ENCODE measurements at regions not wholly inside any gene's neighbourhood (a gene's known extent, or its start where the extent isn't known, plus 50 kb on each side); places are given as distances from the start of the nearest gene placed in this dataset.
"Not testable (repeated sequence)": the region's sequence is repeated elsewhere in the genome, so short reads cannot be mapped to it uniquely, and the experiment has no call there.

DNA sequence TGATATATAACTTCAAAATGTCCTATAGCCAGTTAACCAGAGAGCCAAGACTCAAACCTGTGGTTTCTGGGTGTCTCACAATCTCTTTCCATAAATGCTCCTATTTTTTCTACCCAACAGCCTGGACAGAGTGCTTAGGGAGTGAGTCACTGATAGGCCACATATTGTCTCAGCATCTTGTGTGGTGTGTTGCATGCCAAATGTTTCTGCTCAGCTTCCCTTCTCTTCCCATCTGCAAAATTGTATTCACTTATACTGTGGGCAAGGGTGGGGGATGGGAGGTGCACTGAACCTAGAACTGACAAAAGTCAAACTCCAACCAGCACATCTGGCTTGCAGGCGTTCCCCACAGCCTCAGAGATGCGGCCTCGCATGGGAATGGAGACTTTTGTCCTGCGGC lies 123.3 kb downstream of the KCNA5 start:
- DNase-seq: no peak

DNA sequence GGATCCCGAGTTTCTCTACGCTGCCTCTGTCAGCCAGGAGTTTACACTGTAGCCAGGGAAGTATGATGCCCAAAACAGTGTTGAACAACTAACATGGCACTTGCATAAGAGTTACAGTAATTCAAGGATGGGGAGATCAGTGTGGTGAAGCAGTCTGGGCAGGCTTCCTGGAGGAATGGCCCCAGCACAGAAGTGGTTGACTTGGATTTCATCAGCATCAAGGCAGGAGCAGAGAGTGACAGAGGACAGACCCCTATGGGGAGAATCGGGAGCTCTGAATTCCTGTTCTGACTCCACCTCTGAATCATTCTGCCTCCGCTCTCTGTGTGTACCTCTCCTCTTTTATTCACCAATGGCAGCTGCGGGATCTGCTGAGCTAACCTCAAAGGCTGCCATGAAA lies 124.5 kb downstream of the KCNA5 start:
- no peak for DNase-seq

DNA sequence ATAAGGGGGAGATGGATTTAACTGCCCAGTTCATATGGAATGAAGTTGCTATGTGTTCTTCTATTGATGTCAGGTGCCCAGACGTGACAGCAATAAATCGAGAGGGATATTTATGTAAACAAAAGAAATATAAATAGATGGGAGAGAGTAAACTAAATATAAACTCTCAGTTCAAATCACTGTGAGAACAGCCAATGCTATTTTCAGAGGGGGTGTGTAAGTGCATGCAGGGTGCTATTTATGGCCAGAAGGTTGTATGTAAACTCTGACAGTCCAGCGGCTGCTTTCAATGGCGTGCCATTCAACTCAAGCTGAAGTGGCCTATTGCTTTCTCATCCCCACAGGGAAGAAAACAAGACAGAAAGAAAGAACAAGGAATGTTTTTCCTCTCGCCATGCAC lies 127.2 kb downstream of the KCNA5 start:
- no peak for DNase-seq

DNA sequence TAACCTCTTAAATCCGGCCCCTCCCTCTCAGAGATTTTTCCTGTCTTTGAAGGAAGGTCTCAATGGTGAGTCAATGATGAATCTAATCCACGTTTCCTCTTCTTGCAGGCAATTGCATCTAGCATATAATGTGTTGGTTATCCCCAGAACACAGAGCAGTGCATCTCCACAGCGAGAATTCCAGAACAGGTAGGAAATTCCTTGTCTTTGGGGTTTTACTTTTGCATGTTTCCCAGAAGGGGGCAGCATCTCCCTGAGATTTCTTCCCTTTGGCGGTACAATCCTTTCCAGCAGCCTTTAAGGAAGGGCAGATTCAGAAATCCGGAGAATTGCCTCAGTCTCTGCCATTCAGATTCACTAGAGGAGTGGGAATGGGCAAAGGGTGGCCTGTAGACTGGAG lies 128.0 kb downstream of the KCNA5 start:
- no peak for DNase-seq

DNA sequence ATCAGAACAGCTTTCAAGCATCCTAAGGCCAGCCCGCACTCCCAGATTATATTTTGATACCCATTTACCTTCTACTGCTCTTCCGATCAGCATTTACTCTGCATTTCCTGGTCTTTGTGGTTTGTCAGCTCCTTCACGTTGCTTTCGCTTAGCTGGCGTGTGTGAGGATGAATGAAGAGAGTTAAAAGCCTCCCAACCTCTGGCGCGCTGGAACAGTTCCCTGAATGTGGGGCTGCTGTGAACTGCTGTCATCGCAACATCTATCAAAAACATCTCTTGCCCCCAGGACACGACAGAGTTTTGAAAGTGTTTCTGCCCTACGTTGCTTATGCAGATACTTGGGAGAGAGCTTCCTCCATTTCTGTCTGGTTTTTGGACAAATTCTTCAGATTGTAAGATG lies 129.2 kb downstream of the KCNA5 start:
- no peak for DNase-seq

DNA sequence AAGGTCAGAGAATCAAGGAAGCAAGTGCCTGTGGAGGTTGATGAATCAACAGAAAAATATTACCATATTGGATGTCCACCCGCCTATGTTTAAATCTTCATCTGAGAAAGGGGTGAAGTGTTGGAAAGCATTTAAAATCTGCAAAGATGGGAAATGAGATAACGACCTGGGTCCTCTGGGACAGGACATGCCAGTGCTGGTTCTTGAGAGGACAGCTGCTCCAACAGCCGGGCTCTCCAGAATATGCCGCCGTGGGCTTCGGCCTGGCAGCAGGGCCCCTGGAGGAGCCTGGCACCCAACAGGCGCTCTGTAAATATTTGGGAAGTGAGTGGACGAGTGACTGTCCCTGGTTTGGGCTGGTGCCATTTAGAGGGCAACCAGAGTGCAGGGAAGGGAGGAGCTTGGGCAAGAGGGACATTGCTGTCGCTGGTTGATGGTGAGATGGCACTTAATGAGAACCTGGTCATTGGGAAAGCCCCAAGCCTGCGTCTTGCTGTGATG lies 129.9 kb downstream of the KCNA5 start:
- DNase-seq: no peak

DNA sequence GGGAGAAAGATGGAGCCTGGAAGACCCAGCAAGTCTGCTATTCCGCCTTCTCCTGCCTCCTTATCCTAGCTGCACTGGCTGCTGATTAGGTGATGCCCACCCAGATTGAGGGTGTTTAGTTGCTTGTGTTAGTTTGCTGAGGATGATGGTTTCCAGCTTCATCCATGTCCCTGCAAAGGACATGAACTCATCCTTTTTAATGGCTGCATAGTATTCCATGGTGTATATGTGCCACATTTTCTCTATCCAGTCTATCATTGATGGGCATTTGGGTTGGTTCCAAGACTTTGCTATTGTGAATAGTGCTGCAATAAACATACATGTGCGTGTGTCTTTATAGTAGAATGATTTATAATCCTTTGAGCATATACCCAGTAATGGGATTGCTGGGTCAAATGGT lies 131.7 kb downstream of the KCNA5 start:
- DNase-seq: not testable (repeated sequence)

DNA sequence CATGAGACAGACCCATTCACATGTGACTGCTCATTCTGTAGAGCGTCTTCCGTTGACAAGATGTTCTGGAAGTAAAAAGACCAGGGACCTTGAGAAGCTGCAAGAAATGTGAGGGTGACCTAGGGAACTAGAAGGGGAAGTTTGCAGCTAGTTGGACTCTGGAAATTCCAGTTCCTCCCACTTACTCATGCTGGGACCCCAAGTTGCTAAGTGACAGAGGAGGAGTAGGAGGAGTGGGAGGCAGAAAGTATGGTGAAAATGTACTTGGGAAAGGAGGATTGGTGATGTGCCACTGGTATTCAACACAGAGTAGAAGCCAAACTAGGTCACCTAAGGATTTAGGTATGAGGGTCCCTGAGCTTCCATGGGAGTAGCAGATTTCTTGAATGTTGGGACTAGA lies 132.4 kb downstream of the KCNA5 start:
- DNase-seq: no peak

DNA sequence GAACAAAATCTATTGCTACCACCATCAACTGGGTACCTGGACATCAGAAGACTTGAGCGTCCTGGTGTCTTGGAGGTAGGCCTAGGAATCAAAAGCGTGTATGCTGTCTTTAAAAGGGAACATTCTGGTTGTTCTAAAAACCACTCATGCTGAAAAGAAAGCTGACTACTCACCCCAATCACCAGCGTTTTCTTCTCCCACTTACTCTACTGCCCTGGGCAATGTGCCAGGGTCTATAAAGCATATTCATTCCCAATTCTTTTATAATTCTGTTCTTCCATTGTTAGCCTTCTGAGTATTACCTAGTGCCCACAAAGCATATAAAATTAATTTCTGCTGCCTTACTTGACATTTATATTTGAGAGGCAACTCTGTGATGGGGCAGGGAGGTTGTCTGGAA lies 133.4 kb downstream of the KCNA5 start:
- no peak for DNase-seq

DNA sequence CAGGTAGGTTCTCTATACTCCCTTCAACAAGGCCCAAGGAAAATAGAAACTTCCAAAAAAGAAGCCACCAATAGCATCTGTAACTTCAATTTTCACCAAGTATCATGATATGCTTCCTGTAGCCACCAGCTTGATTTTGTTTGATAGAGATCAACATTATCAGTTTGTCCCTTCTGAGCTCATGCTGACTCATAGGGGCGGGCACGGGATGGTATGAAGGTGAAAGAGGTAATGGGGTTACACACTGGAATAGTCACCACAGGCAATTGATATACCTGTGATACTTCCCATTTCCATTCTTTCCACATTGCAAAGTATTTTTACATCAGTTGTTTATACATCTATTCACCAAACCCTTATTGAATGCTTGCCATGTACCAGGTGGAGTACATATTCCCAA lies 134.1 kb downstream of the KCNA5 start:
- DNase-seq: no peak

DNA sequence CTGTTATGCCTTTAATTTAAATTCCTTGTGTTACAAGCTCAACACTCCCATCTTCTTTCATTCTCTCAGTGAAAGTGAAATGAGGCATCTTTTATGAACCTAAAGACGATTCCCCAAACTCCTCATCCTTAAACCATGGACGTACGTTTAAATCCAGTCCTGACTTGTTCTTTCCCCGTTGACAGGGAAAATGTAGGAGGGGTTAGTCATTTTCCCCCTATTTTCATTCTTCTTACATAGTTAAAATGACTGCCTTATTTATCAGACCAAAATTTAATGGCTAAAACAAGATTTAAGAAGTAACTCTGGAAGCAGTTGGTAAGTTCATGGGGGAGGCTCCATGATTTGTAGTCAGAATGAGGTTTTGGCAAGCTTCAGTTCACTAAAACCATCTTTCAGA lies 134.9 kb downstream of the KCNA5 start:
- no peak for DNase-seq

DNA sequence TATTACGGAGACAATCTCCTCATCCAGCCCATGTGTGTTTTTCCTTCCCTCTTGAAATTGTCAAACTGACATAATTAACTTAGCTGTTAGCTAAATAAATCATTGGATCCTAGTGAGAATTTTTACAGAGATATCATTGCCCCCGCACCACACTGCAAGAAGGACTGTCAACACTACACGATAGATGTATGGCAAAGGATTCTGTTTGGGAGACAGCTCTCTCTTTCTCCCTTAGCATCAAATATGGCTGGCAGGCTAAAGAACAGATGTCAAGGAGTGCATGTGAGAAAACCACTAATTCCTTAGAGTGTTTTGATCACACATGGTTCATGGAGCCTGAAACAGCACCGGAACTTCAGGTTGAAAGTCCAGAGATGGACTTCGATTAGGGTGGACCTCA lies 136.8 kb downstream of the KCNA5 start:
- DNase-seq: no peak

DNA sequence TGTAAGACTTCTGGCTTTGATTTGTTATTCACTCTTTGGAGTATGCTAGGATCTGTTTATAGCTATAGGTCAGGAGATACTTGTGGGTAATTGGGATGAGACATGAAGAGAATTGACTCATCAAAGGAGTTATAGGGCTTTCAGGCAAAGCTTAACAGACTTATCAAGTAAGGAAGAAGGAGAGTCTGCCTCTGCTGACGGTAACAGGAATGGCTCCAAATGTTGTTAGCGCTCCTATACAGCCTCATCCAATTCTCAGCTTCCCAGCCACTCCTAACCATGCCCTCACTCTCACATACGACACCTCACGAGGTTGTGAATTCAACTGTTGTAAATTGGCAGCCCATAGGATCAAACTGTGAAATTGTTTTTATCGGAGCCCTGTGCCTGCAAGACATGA lies 140.5 kb downstream of the KCNA5 start:
- DNase-seq: no peak

DNA sequence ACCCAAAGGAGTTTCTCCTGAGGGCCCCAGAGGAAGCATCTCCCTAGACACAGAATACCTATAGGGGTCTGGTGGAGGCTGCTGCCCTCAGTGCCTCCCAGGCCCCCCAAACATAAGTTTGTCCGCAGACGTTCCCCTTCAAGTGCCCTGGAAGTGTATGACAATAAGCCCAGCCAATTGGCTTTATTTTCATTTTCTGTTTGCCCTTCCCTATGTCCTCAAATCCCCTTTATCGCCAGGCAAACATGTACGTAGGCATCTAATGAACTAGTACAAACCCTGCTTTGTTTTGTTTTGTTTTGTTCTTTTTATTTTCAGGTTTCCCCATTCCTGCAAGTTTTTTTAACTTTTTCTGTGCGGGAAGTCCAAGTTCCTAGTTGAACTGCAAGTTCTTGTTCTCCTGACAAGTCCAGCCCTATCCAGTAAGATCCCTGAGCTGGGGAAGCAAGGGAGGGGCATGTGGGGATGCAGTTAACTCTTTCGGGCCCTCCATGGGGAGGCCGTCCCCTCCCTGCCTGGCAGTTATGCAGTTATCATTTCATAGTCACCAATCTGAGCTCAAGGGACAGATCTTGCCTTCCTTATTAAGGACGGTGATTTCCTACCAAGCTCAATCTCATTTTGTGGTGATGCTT lies 141.9 kb downstream of the KCNA5 start:
- no peak for DNase-seq

DNA sequence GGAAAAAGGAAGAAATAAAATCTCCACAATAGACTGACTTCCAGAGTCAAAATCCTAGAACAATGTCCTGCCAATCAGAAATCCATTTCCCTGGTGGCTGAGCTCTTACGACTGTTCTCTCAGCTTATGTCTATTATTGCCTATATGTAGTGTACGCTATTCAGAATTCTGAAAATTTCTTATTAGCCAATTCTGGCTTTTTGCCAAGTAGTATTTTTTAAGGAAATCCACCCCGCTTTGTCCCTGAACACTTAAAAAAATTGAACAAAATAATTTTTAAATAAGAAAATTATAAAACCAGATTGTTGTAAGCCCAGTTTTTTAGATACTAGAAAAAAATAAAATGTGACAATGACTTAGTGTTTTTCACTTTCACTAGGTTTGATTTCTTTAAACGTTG lies 143.0 kb downstream of the KCNA5 start:
- DNase-seq: no peak

DNA sequence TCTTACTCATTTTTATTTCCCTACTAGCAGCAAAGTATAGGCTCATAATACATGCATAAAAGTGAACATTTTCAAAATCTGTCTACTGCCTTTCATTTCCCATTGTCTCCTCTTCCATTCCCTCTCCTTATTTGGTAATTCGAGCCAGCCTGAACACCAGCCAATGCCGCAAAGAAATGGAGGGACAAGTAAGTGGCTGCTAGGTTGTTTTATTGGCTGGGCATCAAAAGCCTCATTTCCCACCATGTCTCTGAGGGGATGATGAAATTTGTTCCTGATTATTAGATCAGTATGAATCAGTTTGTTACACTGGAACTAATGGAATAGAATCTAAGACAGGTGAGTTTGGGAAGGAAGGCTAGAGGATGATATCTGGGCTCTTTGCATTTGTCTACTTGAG lies 143.5 kb downstream of the KCNA5 start:
- DNase-seq: no peak

DNA sequence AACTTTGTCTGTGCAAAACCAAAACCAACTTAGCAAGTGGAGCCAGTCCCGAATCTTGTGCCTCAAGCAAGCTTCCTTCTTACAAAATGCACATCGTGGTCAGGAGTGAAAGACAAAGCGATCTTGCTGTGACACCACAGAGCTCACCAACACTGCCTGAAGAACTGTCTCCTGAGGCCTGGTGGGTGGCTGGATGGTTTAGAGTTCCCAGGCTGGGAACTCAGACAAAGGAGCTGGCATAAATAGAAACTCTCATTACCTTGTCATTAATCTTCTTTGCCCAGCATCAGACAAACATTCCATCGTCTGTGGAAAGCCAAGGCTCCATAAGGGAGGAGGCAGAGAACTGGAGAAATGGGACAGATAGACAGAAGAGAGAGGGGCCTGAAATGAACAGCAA lies 144.8 kb downstream of the KCNA5 start:
- DNase-seq: no peak

DNA sequence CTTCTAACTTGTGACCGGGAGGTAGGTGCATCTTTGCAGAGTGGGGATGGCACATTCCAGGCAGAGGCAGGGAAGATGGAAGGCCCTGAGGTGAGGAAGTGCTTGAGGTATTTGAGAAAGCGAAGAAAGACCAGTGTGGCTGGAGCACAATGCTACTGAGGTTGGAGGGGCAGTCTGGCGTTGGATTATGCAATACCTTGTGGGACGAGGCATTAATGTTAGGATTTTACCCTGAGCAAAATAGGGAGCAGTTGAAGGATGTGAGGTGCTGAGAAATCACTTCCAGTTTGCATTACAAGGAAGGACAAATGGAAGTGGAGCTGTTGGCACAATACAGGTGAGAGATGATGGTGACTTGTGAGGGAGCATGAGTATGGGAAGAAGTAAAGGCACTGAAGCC lies 145.5 kb downstream of the KCNA5 start:
- DNase-seq: no peak

DNA sequence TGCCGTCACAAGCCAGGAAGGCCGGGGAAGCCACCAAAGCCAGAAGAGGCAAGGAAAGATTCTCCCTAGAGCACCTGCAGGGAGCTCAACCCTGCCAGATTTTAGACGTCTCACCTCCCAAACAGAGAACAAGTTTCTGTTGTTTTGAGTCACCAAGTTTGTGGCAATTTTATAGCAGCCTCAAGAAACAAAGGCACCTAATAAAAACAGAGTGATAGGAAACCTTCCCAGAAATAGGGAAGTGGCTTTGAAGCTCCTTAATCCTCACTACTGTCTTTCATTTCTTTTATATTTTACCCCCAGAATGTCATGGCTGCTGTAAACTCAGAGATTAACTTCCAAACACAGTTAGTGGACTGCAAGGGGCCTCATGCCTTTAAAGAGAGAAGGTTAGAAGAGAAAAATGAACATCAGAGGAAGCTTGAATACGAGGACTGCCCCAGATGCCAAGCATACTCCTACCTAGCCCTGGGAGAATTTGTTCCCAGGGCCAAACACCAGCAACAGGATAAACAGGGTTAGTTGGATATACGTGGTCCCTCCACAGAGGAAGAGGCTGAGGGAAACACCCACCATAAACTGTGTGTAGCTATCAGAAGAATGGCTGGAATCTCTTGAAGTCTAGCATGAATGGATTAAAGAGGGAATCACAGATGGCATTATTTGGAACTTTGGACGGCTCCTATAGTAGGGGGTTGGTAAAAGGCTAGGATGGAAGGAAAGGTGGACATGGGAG lies 148.3 kb downstream of the KCNA5 start:
- DNase-seq: no peak

DNA sequence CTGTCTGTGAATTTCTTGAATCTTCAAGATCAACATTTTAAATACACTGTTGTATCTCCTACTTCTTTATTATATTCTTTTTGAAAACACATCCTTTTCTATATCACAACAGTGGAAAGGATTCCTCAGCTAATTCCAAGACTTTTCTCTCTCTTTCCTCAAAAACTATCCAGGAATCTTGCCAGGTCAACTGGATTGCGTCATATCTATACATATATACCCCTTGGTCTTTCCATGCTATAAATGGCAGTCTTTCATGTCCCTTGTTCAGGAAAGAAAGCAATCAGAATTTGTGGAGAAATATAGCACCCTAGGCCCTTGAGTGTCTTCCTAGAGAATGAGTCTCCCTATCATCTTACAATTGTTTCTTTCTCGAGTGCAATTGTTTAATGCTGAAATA lies 149.0 kb downstream of the KCNA5 start:
- DNase-seq: no peak

DNA sequence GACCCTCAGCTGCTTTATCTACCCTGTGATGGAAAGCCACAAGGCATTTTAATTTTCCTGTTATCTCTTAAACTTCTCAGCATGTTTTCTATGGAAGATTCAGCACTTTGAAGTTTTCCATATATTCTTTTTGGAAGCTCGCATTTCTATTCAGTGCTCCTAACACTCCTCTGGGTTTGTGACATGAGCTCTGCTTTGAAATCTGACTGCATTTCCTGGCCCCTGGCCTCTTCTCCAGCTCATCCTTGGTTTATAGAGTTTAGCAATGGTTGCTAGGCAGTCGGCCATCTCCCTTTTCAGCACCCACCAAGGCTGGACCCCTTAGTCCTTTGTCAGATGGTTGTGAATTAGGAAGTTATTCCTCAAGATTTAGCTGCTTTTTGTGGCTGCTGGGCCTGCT lies 150.6 kb downstream of the KCNA5 start:
- no peak for DNase-seq

DNA sequence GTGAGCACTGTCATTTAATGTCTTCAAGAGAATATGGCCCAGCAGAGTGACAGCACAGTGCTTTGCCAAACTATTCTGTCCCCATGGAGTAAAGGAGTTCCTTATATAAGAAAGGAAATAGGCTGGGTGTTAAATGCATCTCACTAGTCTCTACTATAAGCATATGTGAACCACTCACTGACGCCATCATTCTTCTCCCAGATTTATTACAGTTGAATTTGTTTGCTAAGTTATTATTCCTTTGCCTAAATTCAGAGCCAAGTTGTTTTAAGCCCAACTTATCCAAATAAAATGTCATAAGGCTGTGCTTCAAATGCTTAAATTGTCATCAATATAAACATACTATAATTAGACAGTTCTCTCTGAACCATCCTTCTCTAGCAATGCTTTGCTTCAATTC lies 151.6 kb downstream of the KCNA5 start:
- no peak for DNase-seq

DNA sequence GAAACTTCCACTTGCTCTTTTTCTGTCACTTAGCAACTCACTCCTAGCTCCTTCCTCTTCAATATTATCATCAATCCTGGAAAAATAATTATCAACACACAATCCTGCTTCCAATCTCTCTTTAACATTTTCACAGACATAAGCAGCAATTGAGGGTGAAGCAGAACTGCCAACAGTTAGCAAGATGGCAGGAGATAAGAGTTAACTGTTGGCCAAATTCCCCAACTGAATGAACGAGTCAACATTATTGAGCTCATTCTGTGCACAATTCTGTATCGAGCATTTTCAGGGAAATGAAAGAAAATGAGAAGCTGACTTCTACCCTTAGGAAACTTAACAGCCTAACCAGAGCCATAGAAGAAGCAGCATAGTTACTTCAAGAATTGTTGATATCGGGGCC lies 152.0 kb downstream of the KCNA5 start:
- DNase-seq: no peak

DNA sequence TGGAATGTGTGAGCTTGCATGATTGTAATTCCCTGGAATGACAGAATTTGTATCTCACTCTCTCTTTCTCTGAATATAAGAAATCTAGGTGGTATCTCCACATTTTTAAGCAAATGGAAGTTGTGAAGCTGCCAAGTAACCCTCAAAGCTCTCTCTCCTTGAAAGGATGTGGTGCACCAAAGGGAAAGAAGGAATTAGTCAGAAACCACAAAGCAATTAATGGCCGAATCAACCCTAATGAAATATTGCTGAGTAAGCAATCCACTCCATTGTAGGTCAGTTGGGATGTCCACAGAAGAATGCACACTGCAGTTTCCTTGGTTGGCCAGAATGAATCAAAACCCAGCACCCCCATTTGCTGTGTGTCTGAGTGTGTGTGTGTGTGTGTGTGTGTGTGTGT lies 153.5 kb downstream of the KCNA5 start:
- no peak for DNase-seq

DNA sequence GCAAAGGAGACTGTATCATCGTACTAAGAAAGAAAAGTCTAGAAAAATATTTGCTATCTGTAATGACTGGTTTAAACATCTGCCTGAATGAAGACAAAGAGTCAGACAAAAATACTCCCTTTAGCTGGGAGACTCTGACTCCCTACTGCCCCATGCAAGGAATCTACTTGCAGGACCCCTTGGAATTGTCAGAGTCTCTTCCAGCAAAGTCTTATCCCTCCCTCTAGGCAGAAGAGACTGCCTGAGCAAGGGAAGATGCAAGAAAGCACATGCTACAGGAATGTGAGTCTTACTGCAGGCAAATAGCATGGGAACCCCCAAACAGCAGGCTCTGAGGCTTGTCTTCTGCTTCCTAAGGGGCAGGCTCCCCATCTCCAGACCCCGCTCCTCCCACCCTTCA lies 154.0 kb downstream of the KCNA5 start:
- DNase-seq: no peak
